H1 (cell line): ENCODE measurements at regions not wholly inside any gene's neighbourhood (a gene's known extent, or its start where the extent isn't known, plus 50 kb on each side); places are given as distances from the start of the nearest gene placed in this dataset.

Source experiments
- CTBP2 ChIP-seq: IDR thresholded peaks from 2 replicates; pipeline ENCODE4 v1.7.0; 2011; ENCODE audit warnings: borderline replicate concordance, mild to moderate bottlenecking, moderate library complexity, mixed read lengths, low read length; ENCODE audit not compliant: insufficient read depth, insufficient read length
- POLR2AphosphoS5 ChIP-seq: IDR thresholded peaks from 2 replicates; pipeline ENCODE4 v1.6.1; 2011; ENCODE audit warnings: low read depth, low read length
- RAD21 ChIP-seq, 2 experiments: IDR thresholded peaks in 1 of 2; conservative IDR thresholded peaks in 1 of 2; 2 replicates each; pipeline ENCODE4 v1.6.1; 2011; ENCODE audit warnings: low read depth in 2 of 2, low read length in 2 of 2, improper control_type of control experiment in 1 of 2, inconsistent platforms in 1 of 2, mild to moderate bottlenecking in 1 of 2, moderate library complexity in 1 of 2
- TCF12 ChIP-seq: IDR thresholded peaks from 2 replicates; pipeline ENCODE4 v1.6.1; 2011; ENCODE audit warnings: low read depth, mild to moderate bottlenecking, low read length
- YY1 ChIP-seq: IDR thresholded peaks from 2 replicates; pipeline ENCODE4 v1.6.1; 2011; ENCODE audit warnings: low read depth, mild to moderate bottlenecking, low read length

DNA sequence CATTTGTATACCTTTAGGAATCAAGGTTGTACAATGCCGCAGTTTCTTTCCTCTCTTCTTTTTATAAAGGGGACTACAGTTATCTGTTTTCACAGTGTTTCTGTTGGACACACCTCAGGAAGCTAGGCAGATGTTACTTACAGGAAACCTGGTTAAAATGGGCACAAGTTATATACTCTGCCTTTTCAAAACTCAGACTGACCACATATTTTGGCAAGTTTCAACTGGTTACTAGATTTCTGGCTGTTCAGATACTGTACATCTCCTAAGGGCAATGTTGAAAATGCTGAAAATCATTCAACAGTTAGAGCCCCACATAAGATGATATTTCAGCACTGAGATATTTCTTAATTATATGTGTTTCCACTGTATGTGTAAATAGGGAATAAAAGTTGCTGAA lies 92.5 kb upstream of the SLC35B3 start (continued):
- TF ChIP-seq POLR2AphosphoS5, result no peak
- TF ChIP-seq YY1, result no peak
- no peak for TF ChIP-seq RAD21 (IDR thresholded peaks at IDR 0.05 in 1 of 2, conservative IDR thresholded peaks at IDR 0.05 in 1 of 2; ENCODE audit: low read depth in 2 of 2, low read length in 2 of 2)
- TF ChIP-seq CTBP2, result no peak
- no peak for TF ChIP-seq TCF12
- TF ChIP-seq, all 59 proteins: peak for 0
